CMK (cell line): ENCODE measurements at regions not wholly inside any gene's neighbourhood (a gene's known extent, or its start where the extent isn't known, plus 50 kb on each side); places are given as distances from the start of the nearest gene placed in this dataset.
"Not testable (repeated sequence)": the region's sequence is repeated elsewhere in the genome, so short reads cannot be mapped to it uniquely, and the experiment has no call there.

Experiments used
- DNase-seq: peaks from one replicate; pipeline ENCODE4 v3.0.0-alpha.2; 2010; ENCODE audit warnings: low read depth

DNA sequence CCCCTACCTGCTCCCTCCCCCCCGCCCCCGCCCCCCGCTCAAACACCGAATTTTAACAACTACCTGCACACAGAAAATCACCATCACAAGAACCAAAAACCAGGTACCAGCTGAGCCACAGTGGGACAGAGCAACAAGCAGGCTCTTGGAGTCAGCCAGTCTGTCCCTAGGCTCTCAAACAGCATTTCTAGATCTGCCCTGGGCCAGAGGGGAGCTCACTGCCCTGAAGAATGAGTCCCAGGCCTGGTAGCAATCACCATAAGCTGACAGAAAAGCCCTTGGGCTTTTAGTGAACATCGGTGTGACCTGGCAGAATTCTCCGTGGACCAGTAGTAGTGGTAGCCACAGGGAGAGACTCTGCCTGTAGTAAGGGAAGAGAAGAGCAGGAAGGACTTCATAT lies 58.3 kb downstream of the C11orf87 start:
- DNase-seq, result no peak

GRCh38 chr11:109486129-109486528 lies 64.1 kb downstream of the C11orf87 start:
- no peak for DNase-seq

DNA sequence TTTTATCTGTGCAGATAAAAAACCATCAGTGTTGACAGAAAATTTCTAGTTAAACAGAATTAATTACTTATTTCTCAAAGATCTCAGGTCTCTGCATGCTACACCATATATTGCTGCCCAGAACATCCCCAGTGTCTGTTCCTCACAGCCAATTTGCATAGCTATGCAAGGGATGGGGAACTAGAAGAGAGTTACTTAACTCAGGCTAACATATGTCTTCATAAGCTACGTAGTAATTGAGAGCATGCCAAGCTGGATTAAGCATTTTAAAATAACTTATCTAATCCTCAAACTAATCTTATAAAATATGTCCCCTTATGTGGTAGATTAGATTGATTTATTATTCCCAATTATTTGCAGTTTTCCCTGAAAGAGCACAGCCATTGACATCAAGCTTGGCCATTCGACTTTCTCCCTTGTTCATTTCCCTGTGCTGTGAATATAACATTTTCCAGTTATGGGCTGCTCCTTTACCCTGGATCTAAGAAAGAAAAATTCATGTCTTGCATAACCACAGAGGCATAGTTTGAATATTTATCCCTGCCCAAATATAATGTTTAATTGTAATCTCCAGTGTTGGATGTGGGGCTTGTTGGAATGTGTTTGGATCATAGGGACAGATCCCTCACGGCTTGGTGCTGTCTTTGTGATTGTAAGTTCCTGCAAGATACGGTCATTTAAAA lies 69.1 kb downstream of the C11orf87 start:
- no peak for DNase-seq

DNA sequence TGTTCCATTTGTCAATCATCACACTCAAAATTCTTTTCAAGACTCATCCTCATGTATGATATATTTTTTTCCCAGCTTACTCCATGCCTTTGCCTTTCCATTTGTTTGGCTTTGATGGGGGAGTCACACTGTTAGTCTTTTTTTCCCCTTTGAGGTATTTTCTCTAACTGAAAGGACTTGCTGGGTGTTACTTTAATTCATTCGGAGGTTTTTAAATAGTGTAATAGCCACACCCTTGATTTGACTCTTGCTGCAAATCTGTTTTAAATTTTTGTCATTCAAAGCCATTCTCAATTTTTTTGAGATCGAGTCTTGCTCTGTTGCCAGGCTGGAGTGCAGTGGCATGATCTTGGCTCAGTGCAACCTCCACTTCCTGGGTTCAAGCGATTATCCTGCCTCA lies 84.1 kb downstream of the C11orf87 start:
- no peak for DNase-seq

GRCh38 chr11:109507331-109507730 lies 85.3 kb downstream of the C11orf87 start:
- no peak for DNase-seq

DNA sequence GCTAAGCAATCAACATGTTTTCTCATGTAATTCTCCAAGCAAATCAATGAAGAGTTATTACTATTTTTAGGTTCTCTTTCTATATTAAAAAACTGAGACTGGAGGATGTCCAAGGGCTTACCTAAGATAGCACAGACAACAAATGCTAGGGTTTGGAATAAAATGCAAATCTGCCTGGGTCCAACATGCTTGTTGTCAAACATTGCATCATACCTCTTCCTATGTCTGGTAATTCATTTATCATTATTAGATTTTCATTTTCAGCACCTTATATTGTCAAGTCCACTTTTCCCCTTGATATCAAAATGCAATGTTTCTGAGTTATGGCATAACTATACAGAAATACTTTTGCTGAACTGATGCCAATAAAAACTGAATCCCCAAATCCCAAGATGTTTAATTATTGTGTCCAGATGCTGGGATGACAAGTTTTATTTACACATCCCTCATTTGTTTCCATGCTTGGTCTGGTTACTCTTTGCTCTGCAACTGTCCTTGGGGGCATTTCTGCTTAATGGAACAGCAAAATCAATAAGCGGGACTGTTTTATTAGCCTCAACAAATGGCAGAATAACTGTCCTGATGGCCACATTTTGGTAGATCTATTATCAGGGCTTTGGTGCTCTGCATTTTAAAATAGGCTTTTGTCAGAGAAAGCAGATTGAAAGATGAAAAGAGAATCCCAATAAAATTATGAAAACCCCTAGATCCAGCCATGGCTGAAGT lies 86.0 kb downstream of the C11orf87 start:
- no peak for DNase-seq

DNA sequence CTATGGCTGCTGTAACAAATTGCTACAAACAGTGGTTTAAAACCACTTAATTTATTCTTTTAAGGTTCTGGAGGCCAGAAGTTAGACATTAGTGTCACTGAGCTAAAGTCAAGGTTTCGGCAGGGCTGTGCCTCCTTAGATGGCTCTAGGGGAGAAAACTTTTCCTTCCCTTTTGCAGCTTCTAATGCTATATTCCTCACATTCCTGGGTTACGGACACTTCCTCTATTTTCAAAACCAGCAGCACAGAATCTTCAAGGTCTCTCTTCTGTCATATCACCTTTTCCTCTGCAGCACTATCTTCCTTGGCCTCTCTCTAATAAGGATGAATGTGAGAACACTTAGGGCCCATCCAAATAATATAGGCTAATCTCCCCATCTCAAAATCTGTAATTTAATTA lies 87.0 kb downstream of the C11orf87 start:
- no peak for DNase-seq

DNA sequence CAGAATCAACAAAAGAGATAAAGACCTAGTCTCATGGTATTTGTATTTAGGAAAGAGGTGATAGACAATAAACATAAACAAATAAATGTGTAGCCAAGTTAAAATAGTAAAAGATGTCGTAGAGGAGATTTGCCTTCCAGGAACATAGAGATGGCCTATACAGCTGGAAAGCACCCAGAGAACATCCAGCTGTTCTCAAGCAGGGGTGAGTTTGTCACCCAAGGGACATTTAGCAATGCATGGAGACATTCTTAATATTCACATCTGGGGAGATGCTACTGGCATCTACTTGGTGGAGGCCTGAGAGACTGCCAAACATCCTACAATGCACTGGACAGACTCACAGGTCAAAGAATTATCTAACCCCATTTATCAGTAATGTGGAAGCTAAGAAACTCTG lies 88.3 kb downstream of the C11orf87 start:
- no peak for DNase-seq

DNA sequence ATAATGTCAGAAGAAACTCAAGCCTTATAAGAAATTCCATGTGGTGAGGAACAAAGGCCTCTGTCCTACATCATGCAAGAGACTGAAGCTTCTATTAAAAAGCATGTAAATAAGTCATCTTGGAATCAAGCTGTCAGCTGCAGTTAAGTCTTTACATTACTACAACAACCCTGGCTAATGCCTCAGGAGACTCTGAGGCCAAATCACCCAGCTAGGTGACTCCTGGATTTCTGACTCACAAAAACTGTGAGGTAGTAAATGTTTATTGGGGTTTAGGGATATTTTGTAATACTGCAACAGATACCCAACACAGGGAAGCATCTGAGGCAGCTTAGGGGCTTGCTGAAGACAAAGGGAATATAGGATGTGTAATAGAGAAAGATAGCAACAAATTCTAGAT lies 89.6 kb downstream of the C11orf87 start:
- no peak for DNase-seq

GRCh38 chr11:109512249-109512648 lies 90.3 kb downstream of the C11orf87 start:
- no peak for DNase-seq

- DNase-seq, result no peak
Observed at GRCh38 chr11:109512680-109513079, 90.7 kb downstream of the C11orf87 start.

- DNase-seq, result no peak
Observed at GRCh38 chr11:109514313-109515018, 92.5 kb downstream of the C11orf87 start.

DNA sequence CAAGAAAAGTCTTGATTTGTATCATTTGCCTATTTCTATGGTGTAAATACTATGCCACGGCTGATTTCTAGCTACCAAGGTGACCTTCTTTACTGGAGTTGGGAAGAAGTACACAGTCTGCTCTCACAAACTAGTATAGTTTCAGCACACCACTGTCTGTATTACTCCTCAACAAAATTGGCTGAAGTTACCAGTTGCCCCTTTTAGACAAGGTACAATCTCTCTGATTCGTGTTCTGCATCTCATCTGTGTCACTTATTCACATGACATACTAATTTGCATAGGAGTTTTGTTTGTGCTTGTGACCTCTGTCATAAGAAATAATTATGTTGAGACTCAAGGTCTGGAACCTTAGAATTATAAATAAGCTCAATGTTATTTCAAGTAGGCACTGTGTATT lies 97.3 kb downstream of the C11orf87 start:
- no peak for DNase-seq

GRCh38 chr11:109521571-109522086 lies 99.6 kb downstream of the C11orf87 start:
- DNase-seq, result no peak

- DNase-seq, result no peak
Observed at GRCh38 chr11:109522116-109522755, 100.2 kb downstream of the C11orf87 start.

DNA sequence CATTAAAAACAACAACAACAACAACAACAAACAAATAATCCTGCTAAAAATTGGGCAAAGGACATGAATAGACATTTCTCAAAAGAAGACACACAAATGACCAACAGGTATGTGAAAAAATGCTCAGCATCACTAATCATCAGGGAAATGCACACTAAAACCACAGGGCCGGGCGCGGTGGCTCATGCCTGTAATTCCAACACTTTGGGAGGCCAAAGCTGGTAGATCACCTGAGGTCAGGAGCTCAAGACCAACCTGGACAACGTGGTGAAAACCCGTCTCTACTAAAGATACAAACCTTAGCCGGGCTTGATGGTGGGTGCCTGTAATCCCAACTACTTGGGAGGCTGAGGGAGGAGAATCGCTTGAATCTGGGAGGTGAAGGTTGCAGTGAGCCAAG lies 103.6 kb downstream of the C11orf87 start:
- not testable (repeated sequence) for DNase-seq

DNA sequence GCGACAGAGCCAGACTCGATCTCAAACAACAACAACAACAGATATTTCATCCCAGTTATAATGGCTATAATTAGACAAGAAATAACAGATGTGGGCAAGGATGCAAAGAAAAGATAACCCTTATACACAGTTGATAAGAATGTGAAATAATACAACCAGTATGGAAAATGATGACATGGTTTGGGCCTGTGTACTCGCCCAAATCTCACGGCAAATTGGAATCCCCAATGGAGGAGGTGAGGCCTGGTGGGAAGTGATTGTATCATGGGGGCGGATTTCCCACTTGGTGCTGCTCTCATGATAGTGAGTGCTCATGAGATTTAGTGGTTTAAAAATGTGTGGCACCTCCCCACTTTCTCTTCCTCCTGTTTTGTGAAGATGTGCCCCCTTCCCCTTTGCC lies 104.1 kb downstream of the C11orf87 start:
- no peak for DNase-seq

GRCh38 chr11:109526931-109527330 lies 104.9 kb downstream of the C11orf87 start:
- no peak for DNase-seq

DNA sequence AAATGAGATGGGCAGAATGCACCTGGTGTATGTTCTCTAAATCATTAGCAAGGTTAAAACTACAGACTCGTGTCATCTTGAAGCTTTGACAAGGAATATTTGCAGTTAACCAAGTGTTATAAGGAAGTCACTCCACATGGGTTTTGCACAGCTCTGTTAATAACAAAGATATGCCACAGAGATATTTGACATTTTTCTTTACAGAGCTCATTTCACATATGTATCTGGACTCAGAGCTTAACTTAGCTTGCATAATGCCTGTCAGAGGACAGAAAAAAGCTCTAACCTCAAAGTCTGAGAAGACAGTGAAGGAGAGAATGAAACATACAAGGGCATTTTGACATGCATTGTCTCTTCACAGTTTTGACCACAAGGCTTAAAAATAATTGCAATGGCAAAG lies 105.5 kb downstream of the C11orf87 start:
- no peak for DNase-seq

DNA sequence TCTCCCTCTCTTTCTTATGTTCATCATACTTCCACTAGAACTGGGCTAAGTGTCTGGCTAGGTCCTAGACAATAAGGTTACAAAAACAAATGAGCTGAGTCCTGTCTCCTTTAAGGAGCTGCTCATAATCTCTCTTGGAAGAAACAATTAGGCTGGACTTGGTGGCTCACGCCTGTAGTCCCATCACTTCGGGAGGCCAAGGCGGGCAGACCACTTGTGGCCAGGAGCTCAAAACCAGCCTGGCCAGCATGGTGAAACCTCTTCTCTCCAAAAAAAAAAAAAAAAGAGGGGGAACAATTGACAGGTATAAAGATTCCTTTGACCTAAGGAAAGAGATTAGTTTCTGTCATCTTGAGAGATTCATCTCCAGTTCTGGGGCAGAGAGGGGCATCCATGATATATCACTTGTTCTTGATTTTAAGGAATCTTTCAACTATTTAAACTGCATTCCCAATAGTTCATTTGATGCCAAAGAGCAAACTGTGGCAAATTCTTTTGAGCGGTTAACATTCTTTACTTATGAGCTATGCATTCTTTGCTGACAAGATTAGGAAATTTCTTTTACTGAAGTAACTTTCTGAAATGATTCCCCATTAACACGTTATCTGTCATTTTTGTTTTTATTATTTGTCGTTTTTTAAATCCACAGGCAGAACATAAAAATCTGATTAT lies 125.5 kb downstream of the C11orf87 start:
- no peak for DNase-seq

GRCh38 chr11:109552376-109552775 lies 130.4 kb downstream of the C11orf87 start:
- DNase-seq, result no peak

DNA sequence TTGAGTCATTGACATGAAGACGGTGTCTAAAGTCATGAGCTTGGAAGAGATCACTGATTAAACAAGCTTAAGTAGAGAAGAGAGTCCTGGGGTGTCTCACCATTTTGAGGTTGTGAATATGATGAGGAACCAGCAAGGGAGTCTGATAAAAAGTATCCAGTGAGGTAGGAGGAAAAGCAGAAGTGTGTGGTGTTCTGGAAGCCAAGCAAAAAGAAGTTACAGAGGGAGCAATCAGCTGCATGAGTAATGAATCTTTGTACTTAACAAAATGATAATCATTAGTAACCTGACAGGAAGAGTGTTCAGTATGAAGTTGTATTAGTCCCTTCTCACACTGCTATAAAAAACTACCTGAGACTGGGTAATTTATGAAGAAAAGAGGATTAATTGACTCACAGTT lies 131.3 kb downstream of the C11orf87 start:
- no peak for DNase-seq
